ENCODE measurements at regions not wholly inside any gene's neighbourhood (a gene's known extent, or its start where the extent isn't known, plus 50 kb on each side); places are given as distances from the start of the nearest gene placed in this dataset.
"Not testable (repeated sequence)": the region's sequence is repeated elsewhere in the genome, so short reads cannot be mapped to it uniquely, and the experiment has no call there.

GRCh38 chr20:48335308-48336050 lies 492.3 kb downstream of the PREX1 start:
- DNase-seq (ENCODE audit: low spot score), result no peak
- no peak for TF ChIP-seq CTCF (IDR thresholded peaks at IDR 0.05; ENCODE audit: extremely low read depth, insufficient read depth, missing control alignments)
- in situ Hi-C loops (cut with MboI; ENCODE audit: low pct_unique_long_range_greater_than_20kb, low sequenced_read_pairs, unreplicated experiment), result no loop called here

- no peak for TF ChIP-seq CTCF (IDR thresholded peaks at IDR 0.05; ENCODE audit: extremely low read depth, insufficient read depth, missing control alignments)
- no peak for DNase-seq (ENCODE audit: low spot score)
- in situ Hi-C loops (cut with MboI; ENCODE audit: low pct_unique_long_range_greater_than_20kb, low sequenced_read_pairs, unreplicated experiment), result no loop called here
These were observed 494.1 kb downstream of the PREX1 start for GRCh38 chr20:48333707-48334106.

- no peak for DNase-seq (ENCODE audit: low spot score)
- in situ Hi-C loops (cut with MboI; ENCODE audit: low pct_unique_long_range_greater_than_20kb, low sequenced_read_pairs, unreplicated experiment), result no loop called here
- no peak for TF ChIP-seq CTCF (IDR thresholded peaks at IDR 0.05; ENCODE audit: extremely low read depth, insufficient read depth, missing control alignments)
These were observed 495.2 kb downstream of the PREX1 start for GRCh38 chr20:48332555-48332954.

GRCh38 chr20:48331518-48332286 lies 496.1 kb downstream of the PREX1 start:
- no peak for DNase-seq (ENCODE audit: low spot score)
- no peak for TF ChIP-seq CTCF (IDR thresholded peaks at IDR 0.05; ENCODE audit: extremely low read depth, insufficient read depth, missing control alignments)
- in situ Hi-C loops (cut with MboI; ENCODE audit: low pct_unique_long_range_greater_than_20kb, low sequenced_read_pairs, unreplicated experiment), result no loop called here

- in situ Hi-C loops (cut with MboI; ENCODE audit: low pct_unique_long_range_greater_than_20kb, low sequenced_read_pairs, unreplicated experiment), result no loop called here
- TF ChIP-seq CTCF (IDR thresholded peaks at IDR 0.05; ENCODE audit: extremely low read depth, insufficient read depth, missing control alignments), result peak; percentile 51
- DNase-seq (ENCODE audit: low spot score), result peak; percentile 60
These were observed 497.8 kb downstream of the PREX1 start for GRCh38 chr20:48329676-48330664.

GRCh38 chr20:48329031-48329615 lies 498.7 kb downstream of the PREX1 start:
- in situ Hi-C loops (cut with MboI; ENCODE audit: low pct_unique_long_range_greater_than_20kb, low sequenced_read_pairs, unreplicated experiment), result no loop called here
- no peak for DNase-seq (ENCODE audit: low spot score)
- TF ChIP-seq CTCF (IDR thresholded peaks at IDR 0.05; ENCODE audit: extremely low read depth, insufficient read depth, missing control alignments), result no peak

- DNase-seq (ENCODE audit: low spot score); in situ Hi-C loops (cut with MboI; ENCODE audit: low pct_unique_long_range_greater_than_20kb, low sequenced_read_pairs, unreplicated experiment): not testable (repeated sequence)
These were observed 500.0 kb downstream of the PREX1 start for GRCh38 chr20:48327848-48328247.
